Medulla oblongata (tissue), 1 donor: ENCODE measurements at regions not wholly inside any gene's neighbourhood (a gene's known extent, or its start where the extent isn't known, plus 50 kb on each side); places are given as distances from the start of the nearest gene placed in this dataset.

ENCODE experiments used
- DNase-seq: peaks from one replicate; pipeline ENCODE4 v3.0.0-alpha.2; 2015; ENCODE audit errors: extremely low spot score

GRCh38 chr5:56320686-56321085, 87.6 kb upstream of the ANKRD55 start:
- DNase-seq: no peak

GRCh38 chr5:56319526-56320181, 86.5 kb upstream of the ANKRD55 start:
- no peak for DNase-seq

- DNase-seq: no peak
Measured at GRCh38 chr5:56317923-56318561, 84.9 kb upstream of the ANKRD55 start.

- DNase-seq: no peak
Measured at GRCh38 chr5:56316299-56316994, 83.3 kb upstream of the ANKRD55 start.

GRCh38 chr5:56314529-56314928, 81.4 kb upstream of the ANKRD55 start:
- DNase-seq: no peak

- no peak for DNase-seq
Measured at GRCh38 chr5:56313596-56313995, 80.5 kb upstream of the ANKRD55 start.

- DNase-seq: no peak
Measured at GRCh38 chr5:56313004-56313531, 79.9 kb upstream of the ANKRD55 start.

- DNase-seq: no peak
Measured at GRCh38 chr5:56311306-56311905, 78.3 kb upstream of the ANKRD55 start.

GRCh38 chr5:56310711-56311204, 77.6 kb upstream of the ANKRD55 start:
- DNase-seq: no peak

- DNase-seq: no peak
Measured at GRCh38 chr5:56309262-56309826, 76.2 kb upstream of the ANKRD55 start.

- DNase-seq: no peak
Measured at GRCh38 chr5:56307714-56308333, 74.7 kb upstream of the ANKRD55 start.

GRCh38 chr5:56306433-56307150, 73.5 kb upstream of the ANKRD55 start:
- DNase-seq: no peak

- DNase-seq: no peak
Measured at GRCh38 chr5:56305001-56305950, 72.1 kb upstream of the ANKRD55 start.

GRCh38 chr5:56303511-56303910, 70.4 kb upstream of the ANKRD55 start:
- DNase-seq: no peak

- DNase-seq: no peak
Measured at GRCh38 chr5:56302027-56302426, 68.9 kb upstream of the ANKRD55 start.

- no peak for DNase-seq
Measured at GRCh38 chr5:56301069-56301468, 67.9 kb upstream of the ANKRD55 start.

GRCh38 chr5:56299212-56299611, 66.1 kb upstream of the ANKRD55 start:
- DNase-seq: no peak

- DNase-seq: no peak
Measured at GRCh38 chr5:56298336-56299090, 65.4 kb upstream of the ANKRD55 start.

GRCh38 chr5:56297851-56298250, 64.7 kb upstream of the ANKRD55 start:
- DNase-seq: no peak
